ENCODE measurements at regions not wholly inside any gene's neighbourhood (a gene's known extent, or its start where the extent isn't known, plus 50 kb on each side); places are given as distances from the start of the nearest gene placed in this dataset.

DNA sequence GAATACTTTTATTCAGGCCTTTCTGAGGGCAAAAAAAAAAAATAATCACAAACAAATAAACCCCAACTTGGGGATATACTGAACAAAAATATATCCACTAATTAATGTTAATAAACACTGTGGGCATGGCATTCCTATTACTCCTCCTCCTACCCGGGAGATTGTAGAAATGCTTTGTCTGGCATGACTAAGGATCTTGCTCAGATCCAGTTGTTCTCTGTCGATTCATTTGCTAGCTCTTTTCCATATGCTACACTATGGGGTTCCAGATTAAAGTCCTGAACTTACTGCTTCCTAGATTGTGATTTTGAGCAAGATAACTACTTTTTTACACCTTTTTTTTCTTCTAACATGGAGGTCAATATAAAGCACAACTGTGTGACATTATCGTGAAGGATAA lies 102.2 kb upstream of the PRR16 start:
- no peak for TF ChIP-seq CTCF (IDR thresholded peaks at IDR 0.05; ENCODE audit: low read depth, low read length)
- Histone ChIP-seq H3K27me3 (ENCODE audit: insufficient read depth, low read depth, severe bottlenecking) (no peaks in the 10 kb centered on the region), H3K9me3 (ENCODE audit: severe bottlenecking) (no peaks in the 10 kb centered on the region), H3K4me3 (ENCODE audit: low read depth, low read length) (no peak overlapping the region), H3K27ac (no peak overlapping the region), H3K36me3 (no peaks in the 10 kb centered on the region)
- DNase-seq: no peak

GRCh38 chr5:120362426-120362825 lies 101.7 kb upstream of the PRR16 start:
- TF ChIP-seq CTCF (IDR thresholded peaks at IDR 0.05; ENCODE audit: low read depth, low read length): no peak
- Histone ChIP-seq H3K27me3 (ENCODE audit: insufficient read depth, low read depth, severe bottlenecking) (no peaks in the 10 kb centered on the region), H3K9me3 (ENCODE audit: severe bottlenecking) (no peaks in the 10 kb centered on the region), H3K27ac (no peak overlapping the region), H3K36me3 (no peaks in the 10 kb centered on the region), H3K4me3 (ENCODE audit: low read depth, low read length) (no peak overlapping the region)
- no peak for DNase-seq

GRCh38 chr5:120365656-120366446 lies 98.2 kb upstream of the PRR16 start:
- H3K4me3 ChIP-seq (ENCODE audit: low read depth, low read length): no peak overlapping the region
- H3K36me3 ChIP-seq: no peaks in the 10 kb centered on the region
- no peak for DNase-seq
- no peak for TF ChIP-seq CTCF (IDR thresholded peaks at IDR 0.05; ENCODE audit: low read depth, low read length)
- no peaks in the 10 kb centered on the region for H3K27me3 ChIP-seq (ENCODE audit: insufficient read depth, low read depth, severe bottlenecking)
- H3K9me3 ChIP-seq (ENCODE audit: severe bottlenecking): no peaks in the 10 kb centered on the region
- H3K27ac ChIP-seq: no peak overlapping the region

GRCh38 chr5:120367896-120368634 lies 96.0 kb upstream of the PRR16 start:
- no peak for TF ChIP-seq CTCF (IDR thresholded peaks at IDR 0.05; ENCODE audit: low read depth, low read length)
- H3K4me3 ChIP-seq (ENCODE audit: low read depth, low read length): no peak overlapping the region
- H3K9me3 ChIP-seq (ENCODE audit: severe bottlenecking): no peaks in the 10 kb centered on the region
- no peak for DNase-seq
- no peaks in the 10 kb centered on the region for H3K36me3 ChIP-seq
- no peak overlapping the region for H3K27ac ChIP-seq
- no peaks in the 10 kb centered on the region for H3K27me3 ChIP-seq (ENCODE audit: insufficient read depth, low read depth, severe bottlenecking)

GRCh38 chr5:120368923-120369715 lies 95.0 kb upstream of the PRR16 start:
- no peak for TF ChIP-seq CTCF (IDR thresholded peaks at IDR 0.05; ENCODE audit: low read depth, low read length)
- Histone ChIP-seq H3K27ac (no peak overlapping the region), H3K27me3 (ENCODE audit: insufficient read depth, low read depth, severe bottlenecking) (no peaks in the 10 kb centered on the region), H3K4me3 (ENCODE audit: low read depth, low read length) (no peak overlapping the region), H3K36me3 (no peaks in the 10 kb centered on the region), H3K9me3 (ENCODE audit: severe bottlenecking) (no peaks in the 10 kb centered on the region)
- DNase-seq: no peak

Measured in WERI-Rb-1 (cell line).